H9 (cell line): ENCODE measurements at regions not wholly inside any gene's neighbourhood (a gene's known extent, or its start where the extent isn't known, plus 50 kb on each side); places are given as distances from the start of the nearest gene placed in this dataset.

ENCODE experiments used
- DNase-seq: peaks from one replicate; pipeline ENCODE4 v3.0.0-alpha.2; 2017
- H2AFZ ChIP-seq: one replicate; pipeline ENCODE4 v1.6.1; 2013; ENCODE audit warnings: mild to moderate bottlenecking, low read length, control low read depth, moderate library complexity
- H2AK5ac ChIP-seq: 2 replicates; pipeline ENCODE4 v1.6.1; 2013; ENCODE audit warnings: low read length, control low read depth, mixed read lengths; ENCODE audit not compliant: insufficient read length
- H2BK120ac ChIP-seq: one replicate; pipeline ENCODE4 v1.6.1; 2013; ENCODE audit warnings: low read depth, mild to moderate bottlenecking, low read length, control low read depth, inconsistent platforms; ENCODE audit not compliant: poor library complexity, severe bottlenecking
- H2BK12ac ChIP-seq: 2 replicates; pipeline ENCODE4 v1.6.1; 2013; ENCODE audit warnings: low read length, control low read depth, mixed read lengths, low read depth; ENCODE audit not compliant: insufficient read length
- H2BK15ac ChIP-seq: 2 replicates; pipeline ENCODE4 v1.6.1; 2013; ENCODE audit warnings: low read depth, low read length, control low read depth
- H2BK20ac ChIP-seq: one replicate; pipeline ENCODE4 v1.6.1; 2013; ENCODE audit warnings: low read depth, mild to moderate bottlenecking, low read length, control low read depth, inconsistent platforms; ENCODE audit not compliant: poor library complexity, severe bottlenecking
- H2BK5ac ChIP-seq: 2 replicates; pipeline ENCODE4 v1.6.1; 2013; ENCODE audit warnings: low read length, control low read depth, mixed read lengths; ENCODE audit not compliant: insufficient read length
- H3K14ac ChIP-seq: 2 replicates; pipeline ENCODE4 v1.6.1; 2013; ENCODE audit warnings: low read length, control low read depth; ENCODE audit not compliant: insufficient read depth
- H3K18ac ChIP-seq: 2 replicates; pipeline ENCODE4 v1.6.1; 2013; ENCODE audit warnings: low read depth, mild to moderate bottlenecking, mixed read lengths, low read length, control low read depth; ENCODE audit not compliant: insufficient read length
- H3K23ac ChIP-seq: 2 replicates; pipeline ENCODE4 v1.6.1; 2013; ENCODE audit warnings: low read length, control low read depth, mixed read lengths, low read depth; ENCODE audit not compliant: insufficient read length
- H3K23me2 ChIP-seq: 2 replicates; pipeline ENCODE4 v1.6.1; 2013; ENCODE audit warnings: low read depth, mild to moderate bottlenecking, mixed read lengths, low read length, control low read depth; ENCODE audit not compliant: insufficient read length, poor library complexity, severe bottlenecking
- H3K27ac ChIP-seq: 2 replicates; pipeline ENCODE4 v1.5.1; 2013; ENCODE audit warnings: low read length, control low read depth, mixed read lengths, low read depth; ENCODE audit not compliant: insufficient read length
- H3K27me3 ChIP-seq: 2 replicates; pipeline ENCODE4 v1.6.1; 2013; ENCODE audit warnings: low read length, control low read depth, inconsistent platforms; ENCODE audit not compliant: insufficient read depth
- H3K4ac ChIP-seq: 2 replicates; pipeline ENCODE4 v1.6.1; 2013; ENCODE audit warnings: low read depth, mild to moderate bottlenecking, control low read depth, inconsistent platforms, low read length, moderate library complexity
- H3K4me1 ChIP-seq: 2 replicates; pipeline ENCODE4 v1.6.1; 2013; ENCODE audit warnings: low read length, control low read depth, inconsistent platforms; ENCODE audit not compliant: insufficient read depth
- H3K4me2 ChIP-seq: 2 replicates; pipeline ENCODE4 v1.6.1; 2013; ENCODE audit warnings: low read length, control low read depth, mixed read lengths; ENCODE audit not compliant: insufficient read length, insufficient read depth
- H3K56ac ChIP-seq: 2 replicates; pipeline ENCODE4 v1.6.1; 2013; ENCODE audit warnings: low read depth, mild to moderate bottlenecking, mixed read lengths, low read length, control low read depth; ENCODE audit not compliant: insufficient read length
- H3K79me1 ChIP-seq: 2 replicates; pipeline ENCODE4 v1.6.1; 2013; ENCODE audit warnings: low read depth, mild to moderate bottlenecking, moderate library complexity, low read length, control low read depth, inconsistent platforms; ENCODE audit not compliant: insufficient read depth, poor library complexity, severe bottlenecking
- H3K79me2 ChIP-seq: 2 replicates; pipeline ENCODE4 v1.6.1; 2013; ENCODE audit warnings: low read length, control low read depth, inconsistent platforms; ENCODE audit not compliant: insufficient read depth
- H3K9ac ChIP-seq: 2 replicates; pipeline ENCODE4 v1.6.1; 2013; ENCODE audit warnings: low read length, control low read depth, mixed read lengths; ENCODE audit not compliant: insufficient read length; ENCODE audit errors: extremely low read depth
- H3K9me3 ChIP-seq: one replicate; pipeline ENCODE4 v1.6.1; 2013; ENCODE audit warnings: low read depth, low read length, inconsistent platforms; ENCODE audit not compliant: control insufficient read depth
- H3T11ph ChIP-seq: one replicate; pipeline ENCODE4 v1.6.1; 2013; ENCODE audit warnings: mild to moderate bottlenecking, low read length, control low read depth, inconsistent platforms
- H4K20me1 ChIP-seq: one replicate; pipeline ENCODE4 v1.6.1; 2013; ENCODE audit not compliant: control insufficient read depth, insufficient read length, insufficient read depth
- H4K5ac ChIP-seq: 2 replicates; pipeline ENCODE4 v1.6.1; 2013; ENCODE audit warnings: low read depth, mild to moderate bottlenecking, mixed read lengths, low read length, control low read depth; ENCODE audit not compliant: insufficient read length
- H4K8ac ChIP-seq: replicated peaks from 2 replicates; pipeline ENCODE4 v1.6.1; 2013; ENCODE audit warnings: low read length, control low read depth, mixed read lengths, low read depth; ENCODE audit not compliant: insufficient read length
- H4K91ac ChIP-seq: 2 replicates; pipeline ENCODE4 v1.6.1; 2013; ENCODE audit warnings: low read depth, mild to moderate bottlenecking, moderate library complexity, mixed read lengths, low read length, control low read depth; ENCODE audit not compliant: insufficient read length
- H3K27ac Mint-ChIP-seq, 3 experiments: 2 replicates in 2 of 3; 3 replicates in 1 of 3; pipeline ENCODE4 v1.8.0; 2020 to 2021; ENCODE audit warnings: mixed read lengths in 3 of 3, mild to moderate bottlenecking in 1 of 3, moderate library complexity in 1 of 3
- H3K27me3 Mint-ChIP-seq: 2 replicates; pipeline ENCODE4 v1.8.0; 2021; ENCODE audit warnings: low read depth, mild to moderate bottlenecking, moderate library complexity, mixed read lengths
- H3K36me3 Mint-ChIP-seq, 3 experiments: 2 replicates in 2 of 3; 3 replicates in 1 of 3; pipeline ENCODE4 v1.8.0; 2020 to 2021; ENCODE audit warnings: low read depth in 3 of 3, mixed read lengths in 3 of 3; ENCODE audit not compliant: insufficient read depth in 1 of 3
- H3K4me1 Mint-ChIP-seq, 2 experiments: 2 replicates each; pipeline ENCODE4 v1.8.0; 2020; ENCODE audit warnings: mixed read lengths in 2 of 2
- H3K4me3 Mint-ChIP-seq, 2 experiments: 2 replicates in 1 of 2; 3 replicates in 1 of 2; pipeline ENCODE4 v1.8.0; 2020 to 2021; ENCODE audit warnings: mild to moderate bottlenecking in 2 of 2, mixed read lengths in 2 of 2, moderate library complexity in 1 of 2
- H3K9me3 Mint-ChIP-seq, 2 experiments: 2 replicates in 1 of 2; 3 replicates in 1 of 2; pipeline ENCODE4 v1.8.0; 2020; ENCODE audit warnings: mild to moderate bottlenecking in 2 of 2, mixed read lengths in 2 of 2, moderate library complexity in 1 of 2
- WGBS: extraction: QIAGEN DNeasy Blood & Tissue Kit; methylation state at CpG from one replicate; pipeline ENCODE4 v1.1.7; 2013; ENCODE audit warnings: missing lambda C conversion rate, low lambda C conversion rate, mixed read lengths; ENCODE audit not compliant: insufficient read length; ENCODE audit errors: extremely low coverage; 5-methylcytosine and 5-hydroxymethylcytosine counted together
- TF ChIP-seq, protein P1 (sequence below): fragments of 200-600 bp; sonication (generic); conservative IDR thresholded peaks from 3 replicates; pipeline ENCODE4 v1.8.0; 2021; ENCODE audit warnings: antibody characterized with exemption, mild to moderate bottlenecking

- no peaks in the 10 kb centered on the region for H3K27me3 ChIP-seq
- H4K91ac ChIP-seq: no peak overlapping the region
- Mint-ChIP-seq H3K27me3 (no peaks in the 10 kb centered on the region), H3K27ac (no peak overlapping the region), H3K9me3 (no peaks in the 10 kb centered on the region), H3K4me1 (peaks cover 31 to 32% of the 10 kb centered on the region in 2 experiments), H3K36me3 (no peaks in the 10 kb centered on the region), H3K4me3 (no peak overlapping the region)
- H3K9ac ChIP-seq: no peak overlapping the region
- H3T11ph ChIP-seq: no peak overlapping the region
- H2AFZ ChIP-seq: no peak overlapping the region
- WGBS: no CpG with 5 or more reads among the region's 3 CpGs
- H3K9me3 ChIP-seq: no peaks in the 10 kb centered on the region
- H2BK12ac ChIP-seq: no peak overlapping the region
- H2BK15ac ChIP-seq: no peak overlapping the region
- H3K4me1 ChIP-seq: no peaks in the 10 kb centered on the region
- H3K23me2 ChIP-seq: no peaks in the 10 kb centered on the region
- no peak overlapping the region for H4K5ac ChIP-seq
- H3K27ac ChIP-seq: no peak overlapping the region
- TF ChIP-seq, protein P1, sequence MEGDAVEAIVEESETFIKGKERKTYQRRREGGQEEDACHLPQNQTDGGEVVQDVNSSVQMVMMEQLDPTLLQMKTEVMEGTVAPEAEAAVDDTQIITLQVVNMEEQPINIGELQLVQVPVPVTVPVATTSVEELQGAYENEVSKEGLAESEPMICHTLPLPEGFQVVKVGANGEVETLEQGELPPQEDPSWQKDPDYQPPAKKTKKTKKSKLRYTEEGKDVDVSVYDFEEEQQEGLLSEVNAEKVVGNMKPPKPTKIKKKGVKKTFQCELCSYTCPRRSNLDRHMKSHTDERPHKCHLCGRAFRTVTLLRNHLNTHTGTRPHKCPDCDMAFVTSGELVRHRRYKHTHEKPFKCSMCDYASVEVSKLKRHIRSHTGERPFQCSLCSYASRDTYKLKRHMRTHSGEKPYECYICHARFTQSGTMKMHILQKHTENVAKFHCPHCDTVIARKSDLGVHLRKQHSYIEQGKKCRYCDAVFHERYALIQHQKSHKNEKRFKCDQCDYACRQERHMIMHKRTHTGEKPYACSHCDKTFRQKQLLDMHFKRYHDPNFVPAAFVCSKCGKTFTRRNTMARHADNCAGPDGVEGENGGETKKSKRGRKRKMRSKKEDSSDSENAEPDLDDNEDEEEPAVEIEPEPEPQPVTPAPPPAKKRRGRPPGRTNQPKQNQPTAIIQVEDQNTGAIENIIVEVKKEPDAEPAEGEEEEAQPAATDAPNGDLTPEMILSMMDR: no peak
- no peak overlapping the region for H4K8ac ChIP-seq
- no peak overlapping the region for H2BK5ac ChIP-seq
- H2AK5ac ChIP-seq: no peak overlapping the region
- no peak overlapping the region for H3K18ac ChIP-seq
- no peak overlapping the region for H3K14ac ChIP-seq
- no peak overlapping the region for H3K4ac ChIP-seq
- H2BK20ac ChIP-seq: no peak overlapping the region
- no peaks in the 10 kb centered on the region for H3K79me2 ChIP-seq
- no peak overlapping the region for H3K56ac ChIP-seq
- H3K4me2 ChIP-seq: no peak overlapping the region
- no peak overlapping the region for H3K23ac ChIP-seq
- no peak overlapping the region for H2BK120ac ChIP-seq
- H4K20me1 ChIP-seq: no peaks in the 10 kb centered on the region
- H3K79me1 ChIP-seq: no peaks in the 10 kb centered on the region
- DNase-seq: no peak
Observed at GRCh38 chr12:103093499-103094106, 136.1 kb downstream of the ASCL1 start.
